WI38 (cell line): ENCODE measurements at regions not wholly inside any gene's neighbourhood (a gene's known extent, or its start where the extent isn't known, plus 50 kb on each side); places are given as distances from the start of the nearest gene placed in this dataset.
"Not testable (repeated sequence)": the region's sequence is repeated elsewhere in the genome, so short reads cannot be mapped to it uniquely, and the experiment has no call there.

Source experiments
- H3K4me3 ChIP-seq: 2 replicates; pipeline ENCODE4 v1.5.1; 2011; ENCODE audit warnings: low read depth, mild to moderate bottlenecking, control low read depth, low read length
- CTCF ChIP-seq: IDR thresholded peaks from 2 replicates; pipeline ENCODE4 v1.5.1; 2012; ENCODE audit warnings: low read depth, mild to moderate bottlenecking, control low read depth, low read length

- no peak for TF ChIP-seq CTCF
Observed at GRCh38 chr5:42301349-42301748, 121.9 kb upstream of the GHR start.

GRCh38 chr5:42302186-42302585 is 121.1 kb upstream of the GHR start:
- no peak for TF ChIP-seq CTCF
- H3K4me3 ChIP-seq, result no peak overlapping the region

More at GRCh38 chr5:42301349-42301748, 121.9 kb upstream of the GHR start:
- no peak overlapping the region for H3K4me3 ChIP-seq

- TF ChIP-seq CTCF, result no peak
- no peak overlapping the region for H3K4me3 ChIP-seq
Observed at GRCh38 chr5:42306287-42306686, 117.0 kb upstream of the GHR start.

- no peak overlapping the region for H3K4me3 ChIP-seq
- no peak for TF ChIP-seq CTCF
Observed at GRCh38 chr5:42309865-42310264, 113.4 kb upstream of the GHR start.

GRCh38 chr5:42315214-42315613 is 108.0 kb upstream of the GHR start:
- TF ChIP-seq CTCF, result no peak
- no peak overlapping the region for H3K4me3 ChIP-seq

- no peak overlapping the region for H3K4me3 ChIP-seq
- no peak for TF ChIP-seq CTCF
Observed at GRCh38 chr5:42317575-42317974, 105.7 kb upstream of the GHR start.

- not testable (repeated sequence) for H3K4me3 ChIP-seq
Observed at GRCh38 chr5:42319546-42319945, 103.7 kb upstream of the GHR start.

GRCh38 chr5:42321785-42322184 is 101.5 kb upstream of the GHR start:
- no peak overlapping the region for H3K4me3 ChIP-seq
- TF ChIP-seq CTCF, result no peak
